Neural cell (in vitro differentiated cells): ENCODE measurements at regions not wholly inside any gene's neighbourhood (a gene's known extent, or its start where the extent isn't known, plus 50 kb on each side); places are given as distances from the start of the nearest gene placed in this dataset.

Source experiments
- H2AFZ ChIP-seq: fragments of 200-600, 300-800 bp; sonication (generic), shearing (Covaris generic); 2 replicates; pipeline ENCODE4 v1.6.0; 2014; ENCODE audit warnings: low read depth, mild to moderate bottlenecking, antibody characterized with exemption, low read length, moderate library complexity
- H3F3A ChIP-seq: fragments of 200-600 bp; shearing (Covaris generic); 2 replicates; pipeline ENCODE4 v1.6.1; 2016; ENCODE audit warnings: mild to moderate bottlenecking, moderate library complexity, mixed read lengths, antibody characterized with exemption, low read length; ENCODE audit not compliant: insufficient read depth, poor library complexity, severe bottlenecking
- H3K27ac ChIP-seq: fragments of 200-600, 300-800 bp; sonication (generic), shearing (Covaris generic); 2 replicates; pipeline ENCODE4 v1.5.1; 2014; ENCODE audit warnings: mild to moderate bottlenecking, low read length, moderate library complexity
- H3K27me3 ChIP-seq: fragments of 300-800, 200-600 bp; sonication (generic), shearing (Covaris generic); 2 replicates; pipeline ENCODE4 v1.6.0; 2014; ENCODE audit warnings: mild to moderate bottlenecking, low read depth, low read length, moderate library complexity; ENCODE audit not compliant: insufficient read depth
- H3K36me3 ChIP-seq: fragments of 300-800, 200-600 bp; sonication (generic), shearing (Covaris generic); 2 replicates; pipeline ENCODE4 v1.5.1; 2014; ENCODE audit warnings: mild to moderate bottlenecking, antibody characterized with exemption, low read length, moderate library complexity; ENCODE audit not compliant: insufficient read depth
- H3K4me2 ChIP-seq: fragments of 300-800, 200-600 bp; sonication (generic), shearing (Covaris generic); 2 replicates; pipeline ENCODE4 v1.6.0; 2014; ENCODE audit warnings: mild to moderate bottlenecking, low read length
- H3K4me3 ChIP-seq: fragments of 300-800, 200-600 bp; sonication (generic), shearing (Covaris generic); 2 replicates; pipeline ENCODE4 v1.5.1; 2014; ENCODE audit warnings: mild to moderate bottlenecking, low read length, moderate library complexity
- H3K79me2 ChIP-seq: fragments of 200-600 bp; shearing (Covaris generic); replicated peaks from 2 replicates; pipeline ENCODE4 v1.6.0; 2014; ENCODE audit warnings: mild to moderate bottlenecking, low read length, moderate library complexity; ENCODE audit not compliant: insufficient read depth
- H3K9ac ChIP-seq: fragments of 300-800, 200-600 bp; sonication (generic), shearing (Covaris generic); 2 replicates; pipeline ENCODE4 v1.6.1; 2016; ENCODE audit warnings: mild to moderate bottlenecking, low read length, mixed read lengths
- H3K9me2 ChIP-seq: fragments of 200-600 bp; shearing (Covaris generic); 2 replicates; pipeline ENCODE4 v1.6.1; 2016; ENCODE audit warnings: mild to moderate bottlenecking, low read length, mixed read lengths; ENCODE audit not compliant: insufficient read depth
- H3K9me3 ChIP-seq: fragments of 200-600, 300-800 bp; sonication (generic), shearing (Covaris generic); 2 replicates; pipeline ENCODE4 v1.6.1; 2016; ENCODE audit warnings: mild to moderate bottlenecking, mixed run types, low read length, moderate library complexity, mixed read lengths
- H4K20me1 ChIP-seq: fragments of 200-600 bp; shearing (Covaris generic); 2 replicates; pipeline ENCODE4 v1.6.1; 2016; ENCODE audit warnings: mild to moderate bottlenecking, mixed run types; ENCODE audit not compliant: insufficient read depth
- CTCF ChIP-seq: fragments of 450-650 bp; IDR thresholded peaks from 2 replicates; pipeline ENCODE4 v1.5.1; 2014; ENCODE audit warnings: antibody characterized with exemption, mild to moderate bottlenecking, moderate library complexity; ENCODE audit not compliant: poor library complexity, severe bottlenecking
- EP300 ChIP-seq: fragments of 450-650 bp; conservative IDR thresholded peaks from 2 replicates; pipeline ENCODE4 v1.6.1; 2014; ENCODE audit warnings: antibody characterized with exemption, mild to moderate bottlenecking, moderate library complexity; ENCODE audit not compliant: poor library complexity, severe bottlenecking
- EZH2 ChIP-seq: fragments of 200-600, 300-800 bp; shearing (Covaris generic), sonication (generic); IDR thresholded peaks from 2 replicates; pipeline ENCODE4 v1.6.1; 2014; ENCODE audit warnings: antibody characterized with exemption, low read length, borderline replicate concordance, mild to moderate bottlenecking; ENCODE audit not compliant: insufficient read depth, poor library complexity, severe bottlenecking
- MXI1 ChIP-seq: fragments of 450-650 bp; conservative IDR thresholded peaks from 2 replicates; pipeline ENCODE4 v1.6.1; 2014; ENCODE audit warnings: antibody characterized with exemption, mild to moderate bottlenecking; ENCODE audit not compliant: poor library complexity, severe bottlenecking
- POLR2AphosphoS5 ChIP-seq: IDR thresholded peaks from 2 replicates; pipeline ENCODE4 v1.6.1; 2012
- RAD21 ChIP-seq: fragments of 450-650 bp; conservative IDR thresholded peaks from 2 replicates; pipeline ENCODE4 v1.6.1; 2014; ENCODE audit warnings: antibody characterized with exemption, mild to moderate bottlenecking, moderate library complexity
- REST ChIP-seq: IDR thresholded peaks from 2 replicates; pipeline ENCODE4 v1.6.1; 2012; ENCODE audit warnings: borderline replicate concordance
- SMC3 ChIP-seq: fragments of 450-650 bp; conservative IDR thresholded peaks from 2 replicates; pipeline ENCODE4 v1.6.1; 2014; ENCODE audit warnings: antibody characterized with exemption, mild to moderate bottlenecking, moderate library complexity; ENCODE audit not compliant: poor library complexity
- TAF1 ChIP-seq: IDR thresholded peaks from 2 replicates; pipeline ENCODE4 v1.6.1; 2012; ENCODE audit warnings: low read depth

GRCh38 chr13:88051746-88052482, 380.7 kb downstream of the SLITRK5 start:
- TF ChIP-seq EZH2 = no peak
- TF ChIP-seq REST = no peak
- TF ChIP-seq SMC3 = no peak
- no peak for TF ChIP-seq TAF1
- TF ChIP-seq CTCF = no peak
- no peak for TF ChIP-seq RAD21
- no peak for TF ChIP-seq EP300
- no peak for TF ChIP-seq POLR2AphosphoS5
- TF ChIP-seq MXI1 = no peak
- Histone ChIP-seq H3K9me2 (no peaks in the 10 kb centered on the region), H2AFZ (no peak overlapping the region), H3K9me3 (no peaks in the 10 kb centered on the region), H4K20me1 (no peaks in the 10 kb centered on the region), H3K4me3 (no peak overlapping the region), H3K4me2 (no peak overlapping the region), H3K79me2 (no peaks in the 10 kb centered on the region), H3K36me3 (no peaks in the 10 kb centered on the region), H3F3A (no peaks in the 10 kb centered on the region), H3K9ac (no peak overlapping the region), H3K27me3 (no peaks in the 10 kb centered on the region), H3K27ac (no peak overlapping the region)

GRCh38 chr13:88063741-88064140, 392.6 kb downstream of the SLITRK5 start:
- no peak overlapping the region for H3K9ac ChIP-seq
- no peaks in the 10 kb centered on the region for H3K79me2 ChIP-seq
- no peak for TF ChIP-seq POLR2AphosphoS5
- no peak overlapping the region for H2AFZ ChIP-seq
- H3K27me3 ChIP-seq = no peaks in the 10 kb centered on the region
- H3F3A ChIP-seq = no peaks in the 10 kb centered on the region
- H3K4me2 ChIP-seq = no peak overlapping the region
- H3K27ac ChIP-seq = no peak overlapping the region
- no peak overlapping the region for H3K4me3 ChIP-seq
- no peaks in the 10 kb centered on the region for H4K20me1 ChIP-seq
- no peaks in the 10 kb centered on the region for H3K9me3 ChIP-seq
- H3K36me3 ChIP-seq = no peaks in the 10 kb centered on the region
- no peaks in the 10 kb centered on the region for H3K9me2 ChIP-seq
